Muscle of leg (tissue), 3 donors: ENCODE measurements at regions not wholly inside any gene's neighbourhood (a gene's known extent, or its start where the extent isn't known, plus 50 kb on each side); places are given as distances from the start of the nearest gene placed in this dataset.

Source experiments
- DNase-seq: peaks from one replicate; pipeline ENCODE4 v3.0.0; 2013
- H3K27ac ChIP-seq: one replicate; pipeline ENCODE4 v1.5.1; 2013; ENCODE audit warnings: mild to moderate bottlenecking, low read length, control low read depth
- H3K27me3 ChIP-seq: one replicate; pipeline ENCODE4 v1.6.1; 2013; ENCODE audit warnings: low read length; ENCODE audit not compliant: control insufficient read depth, insufficient read depth
- H3K36me3 ChIP-seq: one replicate; pipeline ENCODE4 v1.6.1; 2013; ENCODE audit warnings: low read length; ENCODE audit not compliant: control insufficient read depth, insufficient read depth
- H3K4me1 ChIP-seq: one replicate; pipeline ENCODE4 v1.6.1; 2013; ENCODE audit warnings: low read length; ENCODE audit not compliant: control insufficient read depth, insufficient read depth
- H3K4me3 ChIP-seq: one replicate; pipeline ENCODE4 v1.5.1; 2013; ENCODE audit warnings: low read length, control low read depth
- H3K9me3 ChIP-seq: replicated peaks from 2 replicates; pipeline ENCODE4 v1.6.1; 2013; ENCODE audit warnings: low read depth, low read length; ENCODE audit not compliant: control insufficient read depth
- WGBS: methylation state at CpG from one replicate; pipeline ENCODE4 v1.1.5; 2013; ENCODE audit warnings: missing lambda C conversion rate; ENCODE audit not compliant: insufficient coverage; 5-methylcytosine and 5-hydroxymethylcytosine counted together

GRCh38 chr21:27487676-27488075, 520.8 kb upstream of the ADAMTS5 start:
- no CpG with 5 or more reads among the region's 3 CpGs for WGBS
- H3K36me3 ChIP-seq = no peaks in the 10 kb centered on the region
- H3K27me3 ChIP-seq = no peaks in the 10 kb centered on the region
- H3K4me3 ChIP-seq = no peak overlapping the region
- no peaks in the 10 kb centered on the region for H3K9me3 ChIP-seq
- H3K27ac ChIP-seq = no peak overlapping the region
- H3K4me1 ChIP-seq = no peaks in the 10 kb centered on the region
- peak; percentile 27 for DNase-seq

- Histone ChIP-seq H3K36me3 (no peaks in the 10 kb centered on the region), H3K4me3 (no peak overlapping the region), H3K27ac (no peak overlapping the region), H3K27me3 (no peaks in the 10 kb centered on the region), H3K9me3 (no peaks in the 10 kb centered on the region), H3K4me1 (no peaks in the 10 kb centered on the region)
- WGBS = 89% methylated on average over 1 of the region's 2 CpGs
- DNase-seq = no peak
Observed at GRCh38 chr21:27480841-27481261, 514.0 kb upstream of the ADAMTS5 start.

GRCh38 chr21:27477296-27477695, 510.4 kb upstream of the ADAMTS5 start:
- Histone ChIP-seq H3K27me3 (no peaks in the 10 kb centered on the region), H3K4me1 (no peaks in the 10 kb centered on the region), H3K27ac (no peak overlapping the region), H3K36me3 (no peaks in the 10 kb centered on the region), H3K9me3 (no peaks in the 10 kb centered on the region), H3K4me3 (no peak overlapping the region)
- WGBS = no CpG with 5 or more reads among the region's 2 CpGs
- DNase-seq = peak; percentile 27

GRCh38 chr21:27476696-27477095, 509.8 kb upstream of the ADAMTS5 start:
- DNase-seq = peak; percentile 82

GRCh38 chr21:27475363-27475955, 508.6 kb upstream of the ADAMTS5 start:
- 100% methylated on average over 1 of the region's 7 CpGs for WGBS
- no peaks in the 10 kb centered on the region for H3K36me3 ChIP-seq
- DNase-seq = no peak

More at GRCh38 chr21:27476696-27477095, 509.8 kb upstream of the ADAMTS5 start:
- H3K4me1 ChIP-seq = no peaks in the 10 kb centered on the region
- H3K36me3 ChIP-seq = no peaks in the 10 kb centered on the region
- no peaks in the 10 kb centered on the region for H3K27me3 ChIP-seq
- H3K4me3 ChIP-seq = no peak overlapping the region
- no peaks in the 10 kb centered on the region for H3K9me3 ChIP-seq
- 20% methylated on average over 1 of the region's 1 CpG for WGBS
- no peak overlapping the region for H3K27ac ChIP-seq

GRCh38 chr21:27467366-27467765, 500.5 kb upstream of the ADAMTS5 start:
- peak; percentile 18 for DNase-seq
- Histone ChIP-seq H3K4me1 (no peaks in the 10 kb centered on the region), H3K27me3 (no peaks in the 10 kb centered on the region), H3K27ac (no peak overlapping the region), H3K36me3 (no peaks in the 10 kb centered on the region), H3K4me3 (no peak overlapping the region), H3K9me3 (no peaks in the 10 kb centered on the region)
- WGBS = 50% methylated on average over 1 of the region's 2 CpGs

More at GRCh38 chr21:27475363-27475955, 508.6 kb upstream of the ADAMTS5 start:
- Histone ChIP-seq H3K4me3 (no peak overlapping the region), H3K27me3 (no peaks in the 10 kb centered on the region), H3K4me1 (no peaks in the 10 kb centered on the region), H3K27ac (no peak overlapping the region), H3K9me3 (no peaks in the 10 kb centered on the region)

GRCh38 chr21:27466140-27466539, 499.3 kb upstream of the ADAMTS5 start:
- DNase-seq = no peak
- 70% methylated on average over 1 of the region's 3 CpGs for WGBS
- H3K9me3 ChIP-seq = no peaks in the 10 kb centered on the region
- no peaks in the 10 kb centered on the region for H3K36me3 ChIP-seq
- H3K27me3 ChIP-seq = no peaks in the 10 kb centered on the region
- H3K4me3 ChIP-seq = no peak overlapping the region
- H3K4me1 ChIP-seq = no peaks in the 10 kb centered on the region
- no peak overlapping the region for H3K27ac ChIP-seq

- H3K9me3 ChIP-seq = no peaks in the 10 kb centered on the region
- no peak overlapping the region for H3K27ac ChIP-seq
- H3K4me3 ChIP-seq = no peak overlapping the region
- no peaks in the 10 kb centered on the region for H3K4me1 ChIP-seq
- WGBS = no CpG with 5 or more reads among the region's 1 CpG
- no peak for DNase-seq
- no peaks in the 10 kb centered on the region for H3K27me3 ChIP-seq
- H3K36me3 ChIP-seq = no peaks in the 10 kb centered on the region
Observed at GRCh38 chr21:27464648-27465047, 497.8 kb upstream of the ADAMTS5 start.

GRCh38 chr21:27462726-27463125, 495.8 kb upstream of the ADAMTS5 start:
- H3K27ac ChIP-seq = no peak overlapping the region
- no peaks in the 10 kb centered on the region for H3K36me3 ChIP-seq
- no peaks in the 10 kb centered on the region for H3K9me3 ChIP-seq
- WGBS = no CpG with 5 or more reads among the region's 2 CpGs
- H3K4me1 ChIP-seq = no peaks in the 10 kb centered on the region
- H3K4me3 ChIP-seq = no peak overlapping the region
- peak; percentile 58 for DNase-seq
- H3K27me3 ChIP-seq = no peaks in the 10 kb centered on the region

- WGBS = no CpG with 5 or more reads among the region's 2 CpGs
- H3K4me3 ChIP-seq = no peak overlapping the region
- no peaks in the 10 kb centered on the region for H3K4me1 ChIP-seq
- no peak for DNase-seq
- H3K27ac ChIP-seq = no peak overlapping the region
- no peaks in the 10 kb centered on the region for H3K9me3 ChIP-seq
- H3K27me3 ChIP-seq = no peaks in the 10 kb centered on the region
- no peaks in the 10 kb centered on the region for H3K36me3 ChIP-seq
Observed at GRCh38 chr21:27454234-27454633, 487.3 kb upstream of the ADAMTS5 start.

- Histone ChIP-seq H3K4me1 (no peaks in the 10 kb centered on the region), H3K27ac (no peak overlapping the region), H3K9me3 (no peaks in the 10 kb centered on the region), H3K27me3 (no peaks in the 10 kb centered on the region), H3K36me3 (no peaks in the 10 kb centered on the region), H3K4me3 (no peak overlapping the region)
- 100% methylated on average over 2 of the region's 3 CpGs for WGBS
- DNase-seq = no peak
Observed at GRCh38 chr21:27451116-27451515, 484.2 kb upstream of the ADAMTS5 start.
